ENCODE measurements at regions not wholly inside any gene's neighbourhood (a gene's known extent, or its start where the extent isn't known, plus 50 kb on each side); places are given as distances from the start of the nearest gene placed in this dataset.

DNA sequence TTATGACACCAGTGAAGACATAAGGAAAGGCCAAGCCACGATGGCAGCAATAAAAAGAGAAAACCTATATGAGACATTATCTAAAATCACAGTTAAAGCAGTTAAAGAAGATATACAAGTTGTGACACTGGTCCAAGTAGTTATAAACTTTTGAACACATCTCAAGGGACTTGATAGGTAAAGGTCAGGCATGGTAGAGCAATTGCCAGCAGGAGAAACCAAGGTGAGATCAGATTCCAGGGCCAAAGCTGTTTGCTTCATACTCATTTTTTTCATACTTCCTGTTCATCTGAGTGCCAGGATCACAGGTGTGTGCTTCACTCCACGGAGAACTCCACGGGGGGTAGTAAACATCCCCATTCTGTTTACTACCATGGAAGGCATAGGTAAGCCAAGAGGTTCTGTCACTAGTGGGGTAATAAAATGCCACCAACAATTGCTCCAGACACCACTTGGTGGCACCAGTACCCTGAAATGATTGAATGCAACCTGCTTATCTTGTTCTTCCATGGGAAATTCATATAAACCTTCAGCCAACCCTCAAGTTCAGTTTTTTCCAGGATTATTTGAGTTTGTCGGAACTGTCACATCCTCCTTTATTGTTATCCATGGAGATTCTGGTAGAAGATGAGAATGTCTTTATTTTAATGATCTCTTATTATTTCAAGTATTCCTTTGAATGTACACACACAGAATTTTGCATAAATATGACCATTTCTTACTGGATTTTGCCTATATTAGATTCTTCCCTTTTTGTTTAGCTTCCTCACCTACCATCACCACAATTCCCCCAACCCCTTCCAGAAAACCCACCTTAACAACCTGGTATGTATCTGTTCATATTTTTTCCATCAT is 59.2 kb upstream of the TSPAN8 start:
- H3K27me3 ChIP-seq (ENCODE audit: control insufficient read depth, insufficient read depth, low read length) = no peaks in the 10 kb centered on the region
- no peak overlapping the region for H3K27ac ChIP-seq (ENCODE audit: low read depth in 2 of 2, low read length in 2 of 2)
- H3K9ac ChIP-seq (ENCODE audit: low read length in 3 of 3) = no peak overlapping the region
- no peaks in the 10 kb centered on the region for H3K36me3 ChIP-seq (ENCODE audit: control insufficient read depth in 2 of 3, insufficient read depth in 3 of 3, low read length in 3 of 3)
- FAIRE-seq (no peak), DNase-seq (peak in 3 of 5 donors; percentile 16 to 59 (median 46))
- TF ChIP-seq, protein P1, sequence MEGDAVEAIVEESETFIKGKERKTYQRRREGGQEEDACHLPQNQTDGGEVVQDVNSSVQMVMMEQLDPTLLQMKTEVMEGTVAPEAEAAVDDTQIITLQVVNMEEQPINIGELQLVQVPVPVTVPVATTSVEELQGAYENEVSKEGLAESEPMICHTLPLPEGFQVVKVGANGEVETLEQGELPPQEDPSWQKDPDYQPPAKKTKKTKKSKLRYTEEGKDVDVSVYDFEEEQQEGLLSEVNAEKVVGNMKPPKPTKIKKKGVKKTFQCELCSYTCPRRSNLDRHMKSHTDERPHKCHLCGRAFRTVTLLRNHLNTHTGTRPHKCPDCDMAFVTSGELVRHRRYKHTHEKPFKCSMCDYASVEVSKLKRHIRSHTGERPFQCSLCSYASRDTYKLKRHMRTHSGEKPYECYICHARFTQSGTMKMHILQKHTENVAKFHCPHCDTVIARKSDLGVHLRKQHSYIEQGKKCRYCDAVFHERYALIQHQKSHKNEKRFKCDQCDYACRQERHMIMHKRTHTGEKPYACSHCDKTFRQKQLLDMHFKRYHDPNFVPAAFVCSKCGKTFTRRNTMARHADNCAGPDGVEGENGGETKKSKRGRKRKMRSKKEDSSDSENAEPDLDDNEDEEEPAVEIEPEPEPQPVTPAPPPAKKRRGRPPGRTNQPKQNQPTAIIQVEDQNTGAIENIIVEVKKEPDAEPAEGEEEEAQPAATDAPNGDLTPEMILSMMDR (IDR thresholded peaks at IDR 0.05; ENCODE audit: borderline replicate concordance, extremely low read depth, insufficient read depth) = peak; percentile 46
- intact Hi-C loops (cut with DNase I) = no loop called here
- no peaks in the 10 kb centered on the region for H3K9me3 ChIP-seq (ENCODE audit: control insufficient read depth in 2 of 3, insufficient read depth in 1 of 3, low read length in 3 of 3)
- no peak overlapping the region for H3K4me3 ChIP-seq (ENCODE audit: low read length in 3 of 3)
- H3K4me1 ChIP-seq (ENCODE audit: control insufficient read depth in 2 of 3, insufficient read depth in 2 of 3, low read depth in 1 of 3, low read length in 3 of 3) = no peaks in the 10 kb centered on the region

DNA sequence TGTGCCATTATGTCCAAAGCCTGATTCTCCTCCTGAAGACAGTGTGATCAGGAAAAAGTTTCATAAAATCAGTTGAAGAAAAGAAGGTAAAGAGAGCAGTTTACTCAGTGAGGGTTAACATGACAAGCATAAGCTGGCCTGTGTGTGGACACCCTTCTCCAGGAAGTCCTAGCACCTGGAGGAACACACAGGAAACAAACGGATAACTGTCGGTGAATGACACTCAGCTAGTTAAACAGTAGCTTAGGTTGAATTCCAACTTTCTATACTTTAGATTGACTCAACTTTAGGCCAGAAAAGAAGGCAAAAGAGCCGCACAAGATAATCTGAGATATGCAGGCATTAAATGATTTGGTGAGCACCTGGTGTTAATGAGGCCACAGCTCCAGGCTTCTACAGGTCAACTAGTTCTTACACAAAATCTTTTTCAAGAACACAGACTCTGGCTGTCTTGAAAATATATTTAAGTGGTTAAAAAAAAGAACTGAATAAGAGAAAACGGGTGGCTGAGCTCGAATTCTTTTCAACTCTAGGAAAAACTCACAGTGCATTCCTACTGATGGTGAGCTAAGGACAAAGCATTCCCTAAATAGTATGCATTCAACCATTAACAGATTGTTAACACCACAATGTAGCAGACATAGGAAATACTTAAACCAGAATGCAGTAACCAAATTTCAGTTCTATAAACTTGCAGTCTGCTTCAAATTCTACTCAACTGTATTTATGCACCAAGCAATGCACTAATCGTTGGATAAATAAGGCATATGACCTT is 56.9 kb upstream of the TSPAN8 start:
- Histone ChIP-seq H3K4me3 (ENCODE audit: low read length in 3 of 3) (no peak overlapping the region), H3K27me3 (ENCODE audit: control insufficient read depth, insufficient read depth, low read length) (no peaks in the 10 kb centered on the region), H3K36me3 (ENCODE audit: control insufficient read depth in 2 of 3, insufficient read depth in 3 of 3, low read length in 3 of 3) (no peaks in the 10 kb centered on the region), H3K9ac (ENCODE audit: low read length in 3 of 3) (no peak overlapping the region), H3K9me3 (ENCODE audit: control insufficient read depth in 2 of 3, insufficient read depth in 1 of 3, low read length in 3 of 3) (no peaks in the 10 kb centered on the region), H3K27ac (ENCODE audit: low read depth in 2 of 2, low read length in 2 of 2) (no peak overlapping the region), H3K4me1 (ENCODE audit: control insufficient read depth in 2 of 3, insufficient read depth in 2 of 3, low read depth in 1 of 3, low read length in 3 of 3) (no peaks in the 10 kb centered on the region)
- peak in 2 of 5 donors; percentile 42 to 45 for DNase-seq
- TF ChIP-seq, protein P1 (IDR thresholded peaks at IDR 0.05; ENCODE audit: borderline replicate concordance, extremely low read depth, insufficient read depth) = no peak
- no peak for FAIRE-seq
- intact Hi-C loops (cut with DNase I) = no loop called here

DNA sequence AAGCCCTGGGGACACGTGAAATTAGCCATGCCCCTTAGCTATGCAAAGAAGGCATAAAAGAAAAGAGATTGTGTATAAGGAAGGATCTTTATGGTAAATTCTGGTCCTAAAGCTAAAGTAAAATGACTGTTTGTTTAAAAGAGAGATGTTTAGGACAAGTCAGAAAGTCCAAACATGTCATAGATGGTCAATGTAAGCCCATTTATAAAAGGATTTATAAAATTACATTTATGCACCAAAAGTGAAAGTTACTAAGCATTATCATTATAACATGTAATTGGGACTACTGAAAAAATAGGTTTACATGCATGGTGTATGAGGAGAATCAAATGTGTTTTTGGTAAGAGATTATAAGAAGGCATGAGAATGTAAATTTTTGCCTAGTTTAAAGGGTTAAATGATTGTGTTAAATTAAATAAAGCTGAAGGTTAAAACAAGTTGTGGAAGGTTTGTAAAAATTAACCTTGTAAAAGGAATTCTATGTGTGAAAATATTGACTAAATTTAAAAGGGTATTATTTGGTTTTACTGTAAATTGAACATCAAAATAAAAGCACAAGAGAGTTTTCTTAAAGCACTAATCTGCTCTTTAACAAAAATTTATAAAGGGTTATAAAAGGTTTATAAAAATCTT is 50.4 kb upstream of the TSPAN8 start:
- H3K9me3 ChIP-seq (ENCODE audit: control insufficient read depth in 2 of 3, insufficient read depth in 1 of 3, low read length in 3 of 3) = no peaks in the 10 kb centered on the region
- H3K27me3 ChIP-seq (ENCODE audit: control insufficient read depth, insufficient read depth, low read length) = no peaks in the 10 kb centered on the region
- no peaks in the 10 kb centered on the region for H3K4me1 ChIP-seq (ENCODE audit: control insufficient read depth in 2 of 3, insufficient read depth in 2 of 3, low read depth in 1 of 3, low read length in 3 of 3)
- H3K27ac ChIP-seq (ENCODE audit: low read depth in 2 of 2, low read length in 2 of 2) = no peak overlapping the region
- no peaks in the 10 kb centered on the region for H3K36me3 ChIP-seq (ENCODE audit: control insufficient read depth in 2 of 3, insufficient read depth in 3 of 3, low read length in 3 of 3)
- FAIRE-seq (no peak), DNase-seq (no peak)
- TF ChIP-seq, protein P1 (IDR thresholded peaks at IDR 0.05; ENCODE audit: borderline replicate concordance, extremely low read depth, insufficient read depth) = no peak
- no peak overlapping the region for H3K9ac ChIP-seq (ENCODE audit: low read length in 3 of 3)
- intact Hi-C loops (cut with DNase I) = no loop called here
- no peak overlapping the region for H3K4me3 ChIP-seq (ENCODE audit: low read length in 3 of 3)

Measured in kidney (tissue), 13 donors.